ENCODE measurements at regions not wholly inside any gene's neighbourhood (a gene's known extent, or its start where the extent isn't known, plus 50 kb on each side); places are given as distances from the start of the nearest gene placed in this dataset.

DNA sequence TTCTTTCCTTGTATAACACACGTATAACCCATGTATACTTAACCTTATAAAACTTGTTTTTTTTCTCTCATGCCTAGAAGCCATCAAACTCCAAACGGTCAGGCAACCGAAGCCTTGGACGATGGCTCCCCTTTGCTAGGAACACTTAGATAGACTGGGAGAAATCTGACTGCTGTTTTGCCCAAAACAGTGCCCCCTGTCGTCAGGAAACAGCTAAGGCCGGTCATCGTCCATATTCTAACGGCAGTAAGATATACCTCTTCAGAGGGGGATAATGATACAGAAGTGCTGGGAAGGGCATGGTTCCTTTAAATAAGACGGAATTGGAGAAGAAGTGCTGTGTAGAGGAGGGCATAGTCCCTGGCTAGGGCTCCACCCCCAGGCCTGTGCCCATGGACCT, 130.5 kb downstream of the SLC41A2 start:
- peak; percentile 17 for DNase-seq (ENCODE audit: low read depth)
- TF ChIP-seq, protein P1, sequence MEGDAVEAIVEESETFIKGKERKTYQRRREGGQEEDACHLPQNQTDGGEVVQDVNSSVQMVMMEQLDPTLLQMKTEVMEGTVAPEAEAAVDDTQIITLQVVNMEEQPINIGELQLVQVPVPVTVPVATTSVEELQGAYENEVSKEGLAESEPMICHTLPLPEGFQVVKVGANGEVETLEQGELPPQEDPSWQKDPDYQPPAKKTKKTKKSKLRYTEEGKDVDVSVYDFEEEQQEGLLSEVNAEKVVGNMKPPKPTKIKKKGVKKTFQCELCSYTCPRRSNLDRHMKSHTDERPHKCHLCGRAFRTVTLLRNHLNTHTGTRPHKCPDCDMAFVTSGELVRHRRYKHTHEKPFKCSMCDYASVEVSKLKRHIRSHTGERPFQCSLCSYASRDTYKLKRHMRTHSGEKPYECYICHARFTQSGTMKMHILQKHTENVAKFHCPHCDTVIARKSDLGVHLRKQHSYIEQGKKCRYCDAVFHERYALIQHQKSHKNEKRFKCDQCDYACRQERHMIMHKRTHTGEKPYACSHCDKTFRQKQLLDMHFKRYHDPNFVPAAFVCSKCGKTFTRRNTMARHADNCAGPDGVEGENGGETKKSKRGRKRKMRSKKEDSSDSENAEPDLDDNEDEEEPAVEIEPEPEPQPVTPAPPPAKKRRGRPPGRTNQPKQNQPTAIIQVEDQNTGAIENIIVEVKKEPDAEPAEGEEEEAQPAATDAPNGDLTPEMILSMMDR (IDR thresholded peaks at IDR 0.05; ENCODE audit: low read length, missing control alignments), result peak; percentile 41
- H3K4me3 ChIP-seq (replicated peaks; ENCODE audit: low read depth, low read length), result no peak overlapping the region

DNA sequence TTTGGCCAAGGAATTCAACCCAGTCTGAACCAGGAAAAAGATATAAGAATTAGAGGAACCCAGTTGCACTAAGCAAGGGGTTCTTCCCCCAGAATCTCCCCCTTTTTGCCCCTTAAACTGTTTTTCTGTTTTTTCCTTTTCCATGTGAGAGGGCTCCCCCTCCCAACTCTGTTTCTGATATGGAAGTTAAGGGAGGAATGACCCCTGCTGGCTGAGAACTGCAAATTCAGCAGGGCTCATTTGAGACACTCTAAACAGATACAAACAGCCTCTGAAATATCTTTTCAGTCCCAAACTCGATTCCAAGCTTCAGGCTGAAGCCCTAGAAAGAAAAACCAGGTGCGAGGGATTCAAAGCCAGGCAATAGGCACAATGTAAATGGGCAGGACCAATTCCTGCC, 132.7 kb downstream of the SLC41A2 start:
- no peak overlapping the region for H3K4me3 ChIP-seq (replicated peaks; ENCODE audit: low read depth, low read length)
- TF ChIP-seq, protein P1 (IDR thresholded peaks at IDR 0.05; ENCODE audit: low read length, missing control alignments), result peak; percentile 42
- peak; percentile 36 for DNase-seq (ENCODE audit: low read depth)

DNA sequence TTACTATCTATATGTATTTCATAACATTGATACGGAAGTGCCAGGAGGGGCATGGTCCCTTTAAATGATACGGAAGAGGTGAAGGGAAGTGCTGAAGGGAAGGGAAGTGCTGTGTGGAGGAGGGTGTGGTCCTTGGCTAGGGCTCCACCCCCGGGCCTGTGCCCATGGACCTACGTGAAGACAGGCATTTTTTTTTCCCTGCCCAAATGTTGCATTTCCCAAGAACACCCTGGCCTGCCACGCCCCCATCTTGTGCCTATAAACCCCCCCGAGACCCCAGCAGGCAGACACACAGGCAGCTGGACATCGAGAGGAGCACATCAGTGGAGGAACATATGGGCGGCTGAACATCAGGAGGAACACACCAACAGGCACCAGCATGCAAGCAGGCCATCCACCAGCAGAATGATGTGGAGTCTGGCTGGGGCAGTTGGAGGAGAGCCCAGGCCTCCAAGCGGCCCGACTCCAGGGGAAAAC, 134.1 kb downstream of the SLC41A2 start:
- DNase-seq (ENCODE audit: low read depth), result no peak
- no peak overlapping the region for H3K4me3 ChIP-seq (replicated peaks; ENCODE audit: low read depth, low read length)
- TF ChIP-seq, protein P1 (IDR thresholded peaks at IDR 0.05; ENCODE audit: low read length, missing control alignments), result no peak

DNA sequence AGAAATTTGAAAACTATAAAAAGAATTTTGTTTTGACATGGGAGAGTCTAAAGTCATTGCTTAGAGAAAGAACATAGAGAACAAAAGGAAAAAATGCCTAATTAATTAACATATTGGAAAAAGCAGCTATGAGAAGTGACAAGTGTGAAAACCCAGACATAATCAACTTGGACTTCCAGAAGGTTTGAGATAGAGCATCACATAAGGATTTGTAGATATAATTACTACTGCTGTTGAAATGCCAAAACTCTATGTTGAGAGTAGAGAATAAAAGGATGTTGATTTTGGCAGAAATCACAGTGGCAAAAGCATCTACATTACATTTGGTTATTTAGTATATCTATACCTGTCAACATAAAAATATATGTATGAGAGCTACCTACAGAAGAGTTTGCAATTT, 135.1 kb downstream of the SLC41A2 start:
- TF ChIP-seq, protein P1 (IDR thresholded peaks at IDR 0.05; ENCODE audit: low read length, missing control alignments), result no peak
- no peak overlapping the region for H3K4me3 ChIP-seq (replicated peaks; ENCODE audit: low read depth, low read length)
- no peak for DNase-seq (ENCODE audit: low read depth)

DNA sequence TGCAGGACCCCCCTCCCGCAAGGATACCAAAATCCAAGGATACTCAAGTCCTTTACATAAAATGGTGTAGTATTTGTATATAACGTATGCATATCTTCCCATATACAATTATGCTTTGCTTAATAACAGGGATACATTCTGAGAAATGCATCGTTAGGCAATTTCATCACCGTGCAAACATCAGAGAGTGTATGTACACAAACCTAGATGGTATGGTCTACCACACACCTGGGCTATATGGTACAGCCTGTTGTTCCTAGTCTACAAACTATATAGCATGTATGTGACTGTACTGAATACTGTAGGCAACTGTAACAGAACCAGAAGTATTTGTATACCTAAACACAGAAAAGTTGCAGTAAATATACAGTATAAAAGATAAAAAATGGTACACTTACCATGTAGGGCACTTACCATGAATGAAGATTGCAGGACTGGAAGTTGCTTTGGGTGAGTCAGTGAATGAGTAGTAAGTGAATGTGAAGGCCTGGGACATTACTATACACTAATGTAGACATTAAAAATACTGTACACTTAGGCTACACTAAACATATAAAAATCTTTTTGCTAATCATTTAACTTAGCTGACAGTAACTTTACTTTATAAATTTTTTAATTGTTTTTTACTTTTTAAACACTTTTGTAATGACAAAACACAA, 141.1 kb downstream of the SLC41A2 start:
- DNase-seq (ENCODE audit: low read depth), result no peak
- TF ChIP-seq, protein P1 (IDR thresholded peaks at IDR 0.05; ENCODE audit: low read length, missing control alignments), result no peak
- no peak overlapping the region for H3K4me3 ChIP-seq (replicated peaks; ENCODE audit: low read depth, low read length)

DNA sequence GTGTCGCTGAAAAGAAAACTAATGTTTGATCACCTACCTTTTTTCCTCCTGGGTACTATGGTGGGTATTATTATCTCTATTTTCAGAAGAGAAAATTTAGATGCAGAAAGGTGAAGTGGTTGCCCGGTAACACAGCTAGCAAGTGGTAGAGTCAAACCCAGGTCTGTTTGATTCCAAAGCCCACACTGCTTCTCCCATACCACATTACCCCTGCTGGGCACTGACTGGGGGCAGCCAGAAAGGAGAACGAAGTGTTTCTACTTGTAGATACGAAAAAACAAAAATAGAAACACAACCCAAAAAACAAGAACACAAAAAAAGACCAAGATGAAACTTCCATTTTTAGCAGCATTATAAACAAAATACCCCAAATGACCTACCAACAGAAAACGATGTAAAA, 142.2 kb downstream of the SLC41A2 start:
- DNase-seq (ENCODE audit: low read depth), result no peak
- TF ChIP-seq, protein P1 (IDR thresholded peaks at IDR 0.05; ENCODE audit: low read length, missing control alignments), result no peak
- no peak overlapping the region for H3K4me3 ChIP-seq (replicated peaks; ENCODE audit: low read depth, low read length)

DNA sequence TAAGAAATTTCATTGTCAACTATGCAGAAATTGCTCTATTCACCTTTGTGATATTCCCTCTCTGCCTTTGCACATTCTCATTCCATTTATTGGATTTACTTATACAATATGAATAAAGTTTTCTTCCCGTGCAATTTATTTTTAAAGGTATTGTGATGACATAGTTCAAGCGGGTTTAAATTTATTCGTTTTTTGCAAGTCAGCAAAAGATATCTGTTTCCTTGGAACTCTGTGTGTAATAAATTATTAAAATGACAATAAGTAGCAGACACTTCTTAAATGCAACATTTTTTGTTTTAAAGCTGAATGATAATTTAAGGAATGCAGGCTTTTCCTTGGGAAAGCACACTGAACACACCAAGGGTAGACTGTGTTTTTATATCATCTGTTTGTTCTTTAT, 143.1 kb downstream of the SLC41A2 start:
- TF ChIP-seq, protein P1 (IDR thresholded peaks at IDR 0.05; ENCODE audit: low read length, missing control alignments), result no peak
- no peak overlapping the region for H3K4me3 ChIP-seq (replicated peaks; ENCODE audit: low read depth, low read length)
- DNase-seq (ENCODE audit: low read depth), result no peak

Measured in fibroblast of pulmonary artery (primary cell).